ENCODE measurements at regions not wholly inside any gene's neighbourhood (a gene's known extent, or its start where the extent isn't known, plus 50 kb on each side); places are given as distances from the start of the nearest gene placed in this dataset.

- no peak for TF ChIP-seq CSRNP3 (CRISPR knock-in tag; IDR thresholded peaks at IDR 0.05)
Measured at GRCh38 chr5:136474466-136474865, 109.1 kb upstream of the TRPC7 start (continued).

- TF ChIP-seq OSR1 (CRISPR knock-in tag; IDR thresholded peaks at IDR 0.05): no peak
- no peak for TF ChIP-seq TOX (CRISPR knock-in tag; IDR thresholded peaks at IDR 0.05; ENCODE audit: borderline replicate concordance)
- TF ChIP-seq PATZ1 (CRISPR knock-in tag; IDR thresholded peaks at IDR 0.05; ENCODE audit: borderline replicate concordance): no peak
- TF ChIP-seq RARB (CRISPR knock-in tag; IDR thresholded peaks at IDR 0.05): no peak
- TF ChIP-seq ARNTL (CRISPR knock-in tag; IDR thresholded peaks at IDR 0.05; ENCODE audit: borderline replicate concordance, low read depth): no peak
- TF ChIP-seq CREB5 (CRISPR knock-in tag; IDR thresholded peaks at IDR 0.05; ENCODE audit: low read depth): no peak
- TF ChIP-seq ZNF70 (CRISPR knock-in tag; IDR thresholded peaks at IDR 0.05): no peak
- no peak for ATAC-seq
Measured at GRCh38 chr5:136467632-136468031, 102.3 kb upstream of the TRPC7 start.

- ATAC-seq: no peak
- no peak for TF ChIP-seq OSR1 (CRISPR knock-in tag; IDR thresholded peaks at IDR 0.05)
- TF ChIP-seq TCF4 (CRISPR knock-in tag; IDR thresholded peaks at IDR 0.05; ENCODE audit: borderline replicate concordance): peak; percentile 18; the same call in 1 of the 2 replicates
Measured at GRCh38 chr5:136466041-136466415, 100.7 kb upstream of the TRPC7 start.

- no peak for ATAC-seq
- TF ChIP-seq POU6F1 (CRISPR knock-in tag; IDR thresholded peaks at IDR 0.05; ENCODE audit: borderline replicate concordance, low read depth): no peak
- no peak for TF ChIP-seq ESRRG (CRISPR knock-in tag; IDR thresholded peaks at IDR 0.05)
- no peak for TF ChIP-seq PPARA (CRISPR knock-in tag; IDR thresholded peaks at IDR 0.05; ENCODE audit: borderline replicate concordance)
- no peak for TF ChIP-seq ZFP3 (CRISPR knock-in tag; IDR thresholded peaks at IDR 0.05)
- no peak for TF ChIP-seq CSDC2 (CRISPR knock-in tag; IDR thresholded peaks at IDR 0.05)
Measured at GRCh38 chr5:136458481-136458880, 93.1 kb upstream of the TRPC7 start.

GRCh38 chr5:136457390-136458013 is 92.2 kb upstream of the TRPC7 start:
- ATAC-seq: no peak
- TF ChIP-seq RARB (CRISPR knock-in tag; IDR thresholded peaks at IDR 0.05): no peak
- TF ChIP-seq ISL1 (CRISPR knock-in tag; IDR thresholded peaks at IDR 0.05): no peak
- no peak for TF ChIP-seq PATZ1 (CRISPR knock-in tag; IDR thresholded peaks at IDR 0.05; ENCODE audit: borderline replicate concordance)
- TF ChIP-seq POU6F1 (CRISPR knock-in tag; IDR thresholded peaks at IDR 0.05; ENCODE audit: borderline replicate concordance, low read depth): no peak
- no peak for TF ChIP-seq BACH2 (CRISPR knock-in tag; IDR thresholded peaks at IDR 0.05; ENCODE audit: borderline replicate concordance)
- no peak for TF ChIP-seq TOX (CRISPR knock-in tag; IDR thresholded peaks at IDR 0.05; ENCODE audit: borderline replicate concordance)
- TF ChIP-seq ZC3H10 (CRISPR knock-in tag; IDR thresholded peaks at IDR 0.05): no peak
- no peak for TF ChIP-seq GLIS3 (CRISPR knock-in tag; IDR thresholded peaks at IDR 0.05)
- TF ChIP-seq ZFP30 (CRISPR knock-in tag; IDR thresholded peaks at IDR 0.05): no peak
- no peak for TF ChIP-seq ZNF70 (CRISPR knock-in tag; IDR thresholded peaks at IDR 0.05)
- no peak for TF ChIP-seq CREB5 (CRISPR knock-in tag; IDR thresholded peaks at IDR 0.05; ENCODE audit: low read depth)
- no peak for TF ChIP-seq ESRRG (CRISPR knock-in tag; IDR thresholded peaks at IDR 0.05)
- TF ChIP-seq ZNF8 (CRISPR knock-in tag; IDR thresholded peaks at IDR 0.05): no peak
- no peak for TF ChIP-seq TCF4 (CRISPR knock-in tag; IDR thresholded peaks at IDR 0.05; ENCODE audit: borderline replicate concordance)
- no peak for TF ChIP-seq ZNF565 (CRISPR knock-in tag; conservative IDR thresholded peaks at IDR 0.05; ENCODE audit: low read depth)
- no peak for TF ChIP-seq CSDC2 (CRISPR knock-in tag; IDR thresholded peaks at IDR 0.05)

Measured in SK-N-SH treated with all-trans-retinoic acid at 6 μM for 48 hours (cell line).